Uterus (tissue), 2 donors: ENCODE measurements at regions not wholly inside any gene's neighbourhood (a gene's known extent, or its start where the extent isn't known, plus 50 kb on each side); places are given as distances from the start of the nearest gene placed in this dataset.

ENCODE experiments used
- POLR2A ChIP-seq, 2 donors: fragments of 450-650 bp; IDR thresholded peaks; one replicate each; pipeline ENCODE4 v1.6.1; 2016; ENCODE audit warnings: antibody characterized with exemption in 2 of 2, mild to moderate bottlenecking in 1 of 2, moderate library complexity in 1 of 2
- TF ChIP-seq, protein P1 (sequence below), 4 experiments: fragments of 200-600 bp in 2 of 4; fragments of 450-650 bp in 2 of 4; sonication (generic) in 2 of 4; IDR thresholded peaks; one replicate each; pipeline ENCODE4 v1.5.1; 2016 to 2019; ENCODE audit warnings: antibody characterized with exemption in 4 of 4, mild to moderate bottlenecking in 2 of 4, moderate library complexity in 1 of 4

GRCh38 chr2:183260527-183260926 lies 136.3 kb downstream of the NUP35 start:
- TF ChIP-seq, protein P1, sequence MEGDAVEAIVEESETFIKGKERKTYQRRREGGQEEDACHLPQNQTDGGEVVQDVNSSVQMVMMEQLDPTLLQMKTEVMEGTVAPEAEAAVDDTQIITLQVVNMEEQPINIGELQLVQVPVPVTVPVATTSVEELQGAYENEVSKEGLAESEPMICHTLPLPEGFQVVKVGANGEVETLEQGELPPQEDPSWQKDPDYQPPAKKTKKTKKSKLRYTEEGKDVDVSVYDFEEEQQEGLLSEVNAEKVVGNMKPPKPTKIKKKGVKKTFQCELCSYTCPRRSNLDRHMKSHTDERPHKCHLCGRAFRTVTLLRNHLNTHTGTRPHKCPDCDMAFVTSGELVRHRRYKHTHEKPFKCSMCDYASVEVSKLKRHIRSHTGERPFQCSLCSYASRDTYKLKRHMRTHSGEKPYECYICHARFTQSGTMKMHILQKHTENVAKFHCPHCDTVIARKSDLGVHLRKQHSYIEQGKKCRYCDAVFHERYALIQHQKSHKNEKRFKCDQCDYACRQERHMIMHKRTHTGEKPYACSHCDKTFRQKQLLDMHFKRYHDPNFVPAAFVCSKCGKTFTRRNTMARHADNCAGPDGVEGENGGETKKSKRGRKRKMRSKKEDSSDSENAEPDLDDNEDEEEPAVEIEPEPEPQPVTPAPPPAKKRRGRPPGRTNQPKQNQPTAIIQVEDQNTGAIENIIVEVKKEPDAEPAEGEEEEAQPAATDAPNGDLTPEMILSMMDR (IDR thresholded peaks at IDR 0.05): no peak
- no peak for TF ChIP-seq POLR2A (IDR thresholded peaks at IDR 0.05)
